VCaP (cell line): ENCODE measurements at regions not wholly inside any gene's neighbourhood (a gene's known extent, or its start where the extent isn't known, plus 50 kb on each side); places are given as distances from the start of the nearest gene placed in this dataset.

Experiments
- H3K27ac ChIP-seq: fragments of 450-650 bp; 2 replicates; pipeline ENCODE4 v1.5.1; 2017
- CTCF ChIP-seq: fragments of 450-650 bp; conservative IDR thresholded peaks from 2 replicates; pipeline ENCODE4 v1.5.1; 2017; ENCODE audit warnings: mild to moderate bottlenecking, moderate library complexity

DNA sequence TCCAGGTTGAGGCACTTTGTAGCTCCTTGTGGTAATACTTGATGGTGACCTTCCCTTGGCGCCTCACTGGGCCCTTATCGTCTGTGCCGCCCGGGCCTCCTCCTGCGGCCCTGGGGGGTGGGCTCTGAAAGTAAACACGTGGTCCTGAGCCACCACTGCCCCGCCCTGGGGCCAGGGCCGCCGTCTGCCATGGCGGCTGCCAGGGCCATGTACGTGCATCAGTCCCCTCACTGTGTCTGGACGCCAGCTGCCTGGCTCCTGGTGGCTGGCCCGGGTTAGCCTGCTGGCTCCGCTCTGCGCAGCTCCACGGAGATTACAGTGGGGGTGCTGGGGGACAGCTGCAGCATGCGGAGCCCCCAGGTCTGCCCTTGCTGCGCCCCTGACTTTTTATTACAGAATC is 81.8 kb upstream of the CENPW start:
- TF ChIP-seq CTCF = no peak
- no peak overlapping the region for H3K27ac ChIP-seq

GRCh38 chr6:126261792-126262421 is 78.0 kb upstream of the CENPW start:
- TF ChIP-seq CTCF = no peak
- H3K27ac ChIP-seq = no peak overlapping the region

- no peak for TF ChIP-seq CTCF
- H3K27ac ChIP-seq = no peak overlapping the region
Measured at GRCh38 chr6:126264265-126264664, 75.7 kb upstream of the CENPW start.

GRCh38 chr6:126266664-126267063 is 73.3 kb upstream of the CENPW start:
- no peak for TF ChIP-seq CTCF
- H3K27ac ChIP-seq = no peak overlapping the region

GRCh38 chr6:126267626-126268025 is 72.3 kb upstream of the CENPW start:
- H3K27ac ChIP-seq = no peak overlapping the region
- no peak for TF ChIP-seq CTCF

DNA sequence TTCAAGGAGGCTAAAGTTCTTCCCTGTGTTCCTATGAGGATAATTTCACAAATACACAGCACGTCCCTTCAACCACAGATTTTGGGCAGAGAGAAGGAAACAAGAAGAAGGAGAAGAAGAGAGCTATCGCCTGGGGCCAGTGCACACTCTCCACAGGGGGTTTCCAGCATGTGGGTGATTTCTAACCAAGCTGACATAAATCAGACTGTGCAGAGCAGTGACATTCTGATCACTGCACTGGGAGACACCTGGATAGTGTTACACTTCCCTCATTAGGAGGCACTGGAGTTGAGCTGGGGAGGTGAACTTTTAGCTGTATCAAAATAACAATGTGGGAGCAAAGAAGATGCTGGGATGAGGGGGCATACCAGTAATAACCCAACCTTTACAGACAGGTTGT is 71.8 kb upstream of the CENPW start:
- no peak overlapping the region for H3K27ac ChIP-seq

DNA sequence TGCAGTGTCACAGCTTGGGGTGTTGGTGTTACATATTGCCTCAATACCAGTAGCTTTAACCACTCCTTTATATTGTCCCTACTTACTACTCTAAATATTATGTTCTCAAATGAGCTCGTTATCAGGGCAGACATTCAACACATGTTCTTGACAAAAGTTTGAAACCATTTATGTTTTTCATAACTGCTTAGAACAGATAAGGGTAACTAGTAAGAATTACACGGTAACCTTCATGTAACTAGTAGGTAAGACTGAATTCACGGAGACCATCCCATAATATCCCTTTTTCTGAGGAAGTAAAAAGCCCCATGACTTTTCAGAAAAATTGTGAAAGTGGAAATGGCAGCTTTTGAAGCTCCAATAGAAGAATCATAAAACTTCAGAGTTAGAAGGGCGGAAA is 59.6 kb upstream of the CENPW start:
- TF ChIP-seq CTCF = no peak
- no peak overlapping the region for H3K27ac ChIP-seq

More for the DNA sequence above, 71.8 kb upstream of the CENPW start:
- no peak for TF ChIP-seq CTCF
